Nephron progenitor cell (in vitro differentiated cells): ENCODE measurements at regions not wholly inside any gene's neighbourhood (a gene's known extent, or its start where the extent isn't known, plus 50 kb on each side); places are given as distances from the start of the nearest gene placed in this dataset.

ENCODE experiments used
- DNase-seq: peaks from one replicate; pipeline ENCODE4 v3.0.0; 2021
- H3K27ac Mint-ChIP-seq: 2 replicates; pipeline ENCODE4 v1.8.0; 2021; ENCODE audit warnings: mild to moderate bottlenecking, moderate library complexity, mixed read lengths
- H3K27me3 Mint-ChIP-seq: 2 replicates; pipeline ENCODE4 v1.8.0; 2021; ENCODE audit warnings: mild to moderate bottlenecking, low read depth, mixed read lengths; ENCODE audit not compliant: poor library complexity
- H3K36me3 Mint-ChIP-seq: 2 replicates; pipeline ENCODE4 v1.8.0; 2021; ENCODE audit warnings: low read depth, mixed read lengths
- H3K4me1 Mint-ChIP-seq: 2 replicates; pipeline ENCODE4 v1.8.0; 2021; ENCODE audit warnings: mixed read lengths
- H3K4me3 Mint-ChIP-seq: 2 replicates; pipeline ENCODE4 v1.8.0; 2021; ENCODE audit warnings: mild to moderate bottlenecking, moderate library complexity, mixed read lengths
- H3K9me3 Mint-ChIP-seq: 2 replicates; pipeline ENCODE4 v1.8.0; 2021; ENCODE audit warnings: mild to moderate bottlenecking, moderate library complexity, mixed read lengths
- CTCF ChIP-seq: fragments of 200-600 bp; sonication (generic); IDR thresholded peaks from 2 replicates; pipeline ENCODE4 v1.5.0; 2021; ENCODE audit warnings: antibody characterized with exemption

GRCh38 chr5:121572061-121572460, 279.6 kb upstream of the FTMT start:
- Mint-ChIP-seq H3K27me3 (no peaks in the 10 kb centered on the region), H3K27ac (no peak overlapping the region), H3K4me1 (no peaks in the 10 kb centered on the region), H3K36me3 (no peaks in the 10 kb centered on the region), H3K9me3 (peaks cover 4% of the 10 kb centered on the region), H3K4me3 (no peak overlapping the region)
- no peak for TF ChIP-seq CTCF
- no peak for DNase-seq

DNA sequence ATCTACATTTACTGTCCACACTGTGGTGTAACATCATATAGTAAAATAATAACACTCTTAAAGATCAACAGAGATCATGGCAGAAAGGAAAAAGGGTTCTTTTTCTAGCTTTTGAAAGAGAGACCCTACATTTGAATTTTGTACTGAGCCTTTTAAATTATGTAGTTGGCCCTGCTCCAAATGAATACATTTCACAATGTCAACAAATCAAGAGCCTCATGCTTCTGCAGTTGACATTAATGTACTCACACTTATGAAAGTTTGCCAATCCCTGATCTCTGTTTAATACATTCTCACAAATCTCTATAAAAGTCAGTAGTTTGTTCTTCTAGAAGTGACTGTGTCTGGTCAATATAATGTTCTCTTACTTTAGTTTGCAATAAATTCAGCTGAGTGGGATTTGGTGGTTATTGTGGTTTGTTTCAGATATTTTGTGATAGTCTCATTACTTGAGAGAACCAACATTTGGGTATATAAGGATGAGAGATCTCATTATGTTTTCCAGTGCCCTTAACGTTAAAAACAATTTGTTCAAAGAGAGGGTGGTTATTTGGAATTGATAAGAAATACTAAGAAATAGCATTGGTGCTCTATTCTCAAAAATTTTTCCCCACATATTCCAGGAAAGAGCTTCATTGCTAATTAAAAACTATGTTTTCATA, 277.8 kb upstream of the FTMT start:
- Mint-ChIP-seq H3K4me1 (no peaks in the 10 kb centered on the region), H3K36me3 (no peaks in the 10 kb centered on the region), H3K9me3 (peaks cover 4% of the 10 kb centered on the region), H3K27me3 (no peaks in the 10 kb centered on the region), H3K4me3 (no peak overlapping the region), H3K27ac (no peak overlapping the region)
- no peak for DNase-seq
- no peak for TF ChIP-seq CTCF

DNA sequence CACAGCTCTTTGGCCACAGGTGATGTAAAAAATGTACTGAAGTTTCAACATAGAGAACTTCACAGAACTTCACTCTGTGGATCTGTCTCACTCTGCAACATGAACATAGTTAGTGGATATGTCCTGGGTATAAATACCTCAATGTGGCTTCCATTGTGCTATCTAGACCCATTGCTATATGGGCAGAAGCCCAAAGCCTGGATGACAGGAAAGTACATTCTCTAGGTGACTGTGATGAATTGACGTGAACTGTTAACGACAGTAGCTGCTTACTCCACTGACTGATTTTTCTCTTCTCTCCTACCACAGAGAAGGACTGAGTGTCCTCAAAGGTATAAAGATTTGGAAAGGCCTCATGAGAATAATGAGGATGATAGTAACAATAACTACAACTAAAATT, 270.1 kb upstream of the FTMT start:
- DNase-seq: no peak
- Mint-ChIP-seq H3K27me3 (no peaks in the 10 kb centered on the region), H3K9me3 (no peaks in the 10 kb centered on the region), H3K4me1 (no peaks in the 10 kb centered on the region), H3K4me3 (no peak overlapping the region), H3K27ac (no peak overlapping the region), H3K36me3 (no peaks in the 10 kb centered on the region)
- TF ChIP-seq CTCF: no peak

- no peak overlapping the region for H3K27ac Mint-ChIP-seq
- peaks cover 35% of the 10 kb centered on the region for H3K9me3 Mint-ChIP-seq
- TF ChIP-seq CTCF: no peak
- no peak overlapping the region for H3K4me3 Mint-ChIP-seq
- DNase-seq: no peak
- no peaks in the 10 kb centered on the region for H3K27me3 Mint-ChIP-seq
- no peaks in the 10 kb centered on the region for H3K4me1 Mint-ChIP-seq
- peaks cover 6% of the 10 kb centered on the region for H3K36me3 Mint-ChIP-seq
Measured at GRCh38 chr5:121596882-121597281, 254.8 kb upstream of the FTMT start.

- Mint-ChIP-seq H3K27me3 (no peaks in the 10 kb centered on the region), H3K9me3 (peaks cover 16% of the 10 kb centered on the region), H3K36me3 (no peaks in the 10 kb centered on the region), H3K27ac (no peak overlapping the region), H3K4me1 (no peaks in the 10 kb centered on the region), H3K4me3 (no peak overlapping the region)
- no peak for TF ChIP-seq CTCF
- no peak for DNase-seq
Measured at GRCh38 chr5:121608826-121609225, 242.9 kb upstream of the FTMT start.

GRCh38 chr5:121624035-121624434, 227.6 kb upstream of the FTMT start:
- Mint-ChIP-seq H3K36me3 (no peaks in the 10 kb centered on the region), H3K27ac (no peak overlapping the region), H3K4me1 (no peaks in the 10 kb centered on the region), H3K9me3 (no peaks in the 10 kb centered on the region), H3K4me3 (no peak overlapping the region), H3K27me3 (no peaks in the 10 kb centered on the region)
- TF ChIP-seq CTCF: no peak
- no peak for DNase-seq
